HUDEP-2 (cell line): ENCODE measurements at regions not wholly inside any gene's neighbourhood (a gene's known extent, or its start where the extent isn't known, plus 50 kb on each side); places are given as distances from the start of the nearest gene placed in this dataset.
"Not testable (repeated sequence)": the region's sequence is repeated elsewhere in the genome, so short reads cannot be mapped to it uniquely, and the experiment has no call there.

Source experiments
- DNase-seq, 76 experiments: peaks; one replicate each; lab custom pipeline; 2025; ENCODE audit not compliant: unreplicated experiment in 76 of 76; lab: John Stamatoyannopoulos, UW

DNA sequence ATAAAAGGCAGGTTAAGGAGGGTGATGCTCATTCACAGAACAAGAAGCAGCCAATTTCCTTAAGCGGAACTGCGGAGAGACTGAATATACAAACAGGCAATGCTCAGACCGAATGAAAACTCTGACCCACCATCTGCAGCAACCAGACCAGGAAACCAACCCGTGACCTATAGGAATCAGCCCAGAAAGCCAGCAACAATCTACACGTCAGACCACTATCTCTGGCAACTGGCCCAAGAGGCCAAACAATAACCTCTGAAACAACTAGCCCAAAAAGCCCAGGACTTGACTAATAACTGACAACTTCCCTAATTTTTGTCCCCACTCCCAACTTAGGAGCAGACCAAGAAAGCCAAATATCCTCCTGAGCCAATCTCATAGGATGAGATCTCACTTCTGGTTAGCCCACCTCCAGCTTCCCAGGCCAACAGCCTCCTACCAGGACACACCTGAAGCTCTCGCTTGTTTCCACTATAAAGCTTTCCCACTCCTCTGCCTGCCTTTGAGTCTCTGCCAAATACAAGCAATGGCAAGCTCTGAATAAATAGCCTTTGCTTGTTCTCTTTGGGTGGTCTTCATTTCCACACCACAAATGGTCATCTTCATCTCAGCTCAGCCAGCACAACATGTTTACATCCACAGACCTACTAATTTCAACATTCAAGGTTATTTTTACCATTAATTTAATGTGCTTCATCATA lies 168.5 kb downstream of the HSD17B3 start:
- no peak for DNase-seq

DNA sequence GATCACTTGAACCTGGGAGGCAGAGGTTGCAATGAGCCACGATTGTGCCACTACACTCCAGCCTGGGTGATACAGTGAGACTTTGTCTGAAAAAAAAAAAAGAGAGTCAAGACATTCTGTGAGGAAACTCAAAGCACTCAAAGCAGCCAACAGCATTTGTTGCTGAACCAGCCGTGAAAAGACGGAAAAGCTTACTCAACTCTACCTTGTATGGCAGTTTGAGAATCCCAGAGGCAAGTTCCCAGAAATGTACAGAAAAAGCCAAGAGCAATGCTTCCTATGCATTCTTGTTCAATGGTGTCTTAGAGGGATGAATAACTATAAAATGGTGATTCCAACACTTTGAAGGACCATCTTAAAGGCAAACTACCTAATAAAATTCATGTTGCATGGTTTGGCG lies 170.2 kb downstream of the HSD17B3 start:
- DNase-seq = no peak

DNA sequence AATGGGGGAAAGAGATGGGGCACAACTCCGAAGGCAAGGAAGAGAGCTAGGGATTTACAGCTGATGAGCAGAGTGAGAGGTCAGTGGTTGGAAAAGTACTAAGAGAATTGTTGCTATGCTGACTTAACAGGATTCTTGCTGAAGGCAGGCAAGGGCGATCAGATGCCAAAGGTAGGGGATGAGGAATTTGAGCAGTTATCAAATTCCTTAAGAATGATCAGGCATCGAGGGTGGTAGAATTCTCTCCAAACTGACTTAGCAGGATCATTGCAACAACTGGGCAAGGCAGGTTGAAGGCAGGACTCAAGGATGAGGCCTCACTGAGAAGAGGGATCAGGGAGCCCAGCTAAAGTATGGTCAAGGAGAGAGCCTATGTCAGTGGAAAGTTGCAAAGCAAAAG lies 171.0 kb downstream of the HSD17B3 start:
- no peak for DNase-seq

DNA sequence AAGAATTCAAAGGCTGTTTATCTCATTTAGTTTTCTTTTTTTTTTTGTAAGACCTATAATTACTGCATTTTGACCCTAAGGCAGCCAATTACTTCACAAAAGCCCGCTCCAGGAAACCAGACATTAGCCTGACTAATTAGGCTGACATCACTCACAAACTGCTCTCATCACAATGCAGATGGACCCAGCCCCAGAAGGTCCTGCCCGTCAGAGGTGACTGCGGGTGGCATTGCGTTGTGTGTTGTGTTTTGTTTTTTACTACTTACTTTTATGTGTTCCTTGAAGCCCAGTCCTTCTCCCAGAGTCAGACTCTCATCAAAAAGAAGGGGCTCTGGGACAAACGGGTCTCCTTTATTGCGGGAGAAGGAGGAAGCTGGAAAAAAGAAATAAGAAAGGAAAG lies 172.2 kb downstream of the HSD17B3 start:
- no peak for DNase-seq

DNA sequence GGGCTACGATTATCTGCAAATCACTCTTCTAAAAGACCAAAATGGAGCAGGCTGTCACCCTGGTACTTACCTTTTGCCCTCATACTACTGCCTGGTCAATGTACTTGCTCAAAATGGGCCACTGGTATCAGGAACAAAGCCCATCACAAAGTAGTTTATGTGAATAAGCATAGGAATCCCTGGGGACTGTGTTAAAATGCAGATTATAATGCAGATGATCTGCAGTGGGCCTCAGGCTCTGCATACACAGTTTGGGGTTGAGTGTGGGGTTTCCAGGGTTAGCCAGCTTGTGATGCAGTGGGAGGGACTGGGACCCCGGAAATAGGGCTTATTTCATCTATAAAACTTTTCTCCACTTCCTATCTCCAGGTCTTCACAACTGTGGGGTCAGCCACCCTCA lies 173.1 kb downstream of the HSD17B3 start:
- no peak for DNase-seq

DNA sequence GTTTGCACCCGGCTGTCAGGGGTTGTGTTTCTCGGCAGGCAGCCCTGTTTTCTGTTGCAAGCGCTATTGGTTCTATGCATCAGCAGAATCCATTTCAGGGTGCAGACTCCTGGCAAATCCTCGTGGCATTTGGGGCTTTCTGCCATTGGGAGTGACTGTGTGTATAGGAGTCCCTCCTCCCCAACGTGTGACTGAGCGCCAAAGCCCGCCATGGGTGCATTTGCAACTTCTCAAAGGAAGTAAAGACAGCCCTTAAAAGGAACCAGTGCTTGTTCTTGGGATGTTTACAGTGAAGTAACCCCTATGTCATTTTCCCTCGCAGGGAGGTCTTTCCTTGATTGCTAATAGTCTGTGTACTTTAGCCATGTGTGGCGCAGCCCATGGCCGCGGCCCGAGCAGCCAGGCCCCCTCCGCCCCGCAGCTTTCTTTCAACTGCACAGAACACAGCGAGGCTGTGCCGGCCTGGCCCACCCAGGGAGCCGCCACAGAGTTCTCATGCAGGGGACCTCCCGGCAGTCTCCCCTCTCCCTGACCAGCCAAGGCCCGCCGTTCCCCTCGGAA lies 175.6 kb downstream of the HSD17B3 start:
- no peak for DNase-seq

DNA sequence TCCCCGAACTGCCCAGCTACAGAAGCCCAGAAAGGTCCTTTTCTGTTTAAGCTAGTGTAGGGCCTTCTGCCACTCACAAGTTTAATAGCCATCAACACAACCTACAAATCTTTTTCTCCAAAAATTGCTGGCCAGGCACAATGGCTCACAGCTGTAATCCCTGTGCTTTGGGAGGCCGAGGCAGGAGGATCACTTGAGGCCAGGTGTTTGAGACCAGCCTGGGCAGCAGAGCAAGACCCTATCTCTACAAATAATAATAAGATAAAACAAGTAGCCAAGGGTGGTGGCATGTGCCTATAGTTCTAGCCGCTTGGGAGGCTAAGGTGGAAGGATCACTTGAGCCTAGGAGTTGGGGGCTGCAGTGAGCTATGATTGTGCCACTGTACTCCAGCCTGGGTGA lies 176.4 kb downstream of the HSD17B3 start:
- DNase-seq = no peak

DNA sequence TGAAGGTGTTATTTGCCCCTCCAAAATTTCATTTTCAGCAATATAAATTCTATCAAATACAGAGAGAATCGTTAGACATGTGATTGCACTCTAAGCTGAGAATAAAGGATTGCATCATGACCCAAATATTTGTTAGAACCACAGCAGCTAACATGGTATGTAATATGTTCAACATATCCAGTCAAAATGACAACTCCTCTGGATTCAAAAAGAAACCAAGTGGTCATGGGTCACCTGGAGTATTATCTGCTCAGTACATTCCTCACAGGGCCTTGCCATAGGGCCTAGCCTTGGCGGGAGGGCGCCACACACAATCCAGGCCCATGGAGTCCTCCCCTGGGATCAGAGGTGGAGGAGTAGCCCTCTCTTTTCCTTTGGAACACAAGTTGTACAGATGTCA lies 179.2 kb downstream of the HSD17B3 start:
- no peak for DNase-seq

DNA sequence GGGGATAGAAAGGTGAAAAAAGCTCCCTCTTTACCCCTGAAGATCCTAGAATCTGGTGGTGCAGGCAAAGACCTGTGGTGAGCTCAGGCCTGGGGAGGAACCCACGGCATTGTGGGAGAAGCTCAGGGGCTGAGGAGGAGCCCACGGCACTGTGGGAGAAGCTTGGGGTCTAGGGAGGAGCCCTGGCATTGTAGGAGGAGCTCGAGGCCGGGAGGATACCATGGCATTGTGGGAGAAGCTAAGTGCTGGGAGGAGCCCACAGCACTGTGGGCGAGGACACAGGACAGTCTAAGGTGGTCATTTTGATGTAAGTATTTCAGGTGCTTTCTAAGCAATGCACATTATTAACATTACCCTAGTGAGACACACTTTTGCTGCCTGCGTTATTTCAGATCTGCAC lies 179.7 kb downstream of the HSD17B3 start:
- no peak for DNase-seq

DNA sequence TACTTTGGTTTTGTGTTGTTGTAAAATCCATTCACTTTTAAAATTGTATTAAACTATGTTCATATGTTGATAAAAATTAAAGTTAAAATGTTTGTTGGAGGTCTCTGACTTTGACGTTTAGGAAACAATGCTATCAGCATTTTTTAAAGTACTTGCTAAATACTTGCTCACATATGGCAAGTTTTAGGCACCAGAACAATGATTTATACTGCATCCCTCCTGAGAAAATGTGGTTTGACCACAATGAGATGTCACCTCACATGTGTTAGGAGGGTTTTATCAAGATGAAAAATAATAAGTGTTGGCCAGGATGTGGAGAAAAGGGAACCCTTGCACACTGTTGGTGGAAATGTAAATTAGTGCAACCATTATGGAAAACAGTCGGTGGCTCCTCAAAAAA lies 180.8 kb downstream of the HSD17B3 start:
- DNase-seq = no peak

DNA sequence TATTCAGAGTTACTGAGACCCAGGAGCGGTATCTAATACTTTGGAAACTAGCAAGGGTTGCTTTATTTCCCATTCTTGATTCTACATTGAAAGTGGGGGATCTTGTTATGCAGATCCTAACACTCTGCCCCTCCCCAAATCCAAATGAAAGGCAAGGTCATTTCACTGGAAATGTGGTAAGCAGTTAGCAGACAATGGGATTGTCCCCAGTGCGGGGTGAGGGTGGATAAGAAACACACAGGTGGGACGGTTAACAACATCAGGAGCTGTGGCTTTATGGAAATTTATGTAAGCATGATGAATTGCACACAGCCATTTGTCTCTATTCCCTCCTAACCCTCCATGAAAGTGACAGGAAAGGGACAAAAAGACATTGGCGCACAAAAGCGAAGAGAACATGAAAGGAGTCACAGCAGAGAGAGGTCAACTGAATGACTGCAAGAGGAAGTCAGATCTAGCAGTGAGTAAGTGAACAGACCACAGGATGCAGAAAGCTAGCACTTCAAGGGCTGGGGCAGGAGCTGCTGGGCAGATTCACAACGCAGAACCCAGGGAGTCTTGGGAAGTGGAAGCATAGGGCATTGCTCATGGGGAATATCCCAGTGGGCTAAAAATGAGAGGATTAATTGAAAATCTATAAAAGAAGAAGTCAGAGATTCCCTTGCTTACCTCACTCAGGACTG lies 184.4 kb downstream of the HSD17B3 start:
- no peak for DNase-seq

DNA sequence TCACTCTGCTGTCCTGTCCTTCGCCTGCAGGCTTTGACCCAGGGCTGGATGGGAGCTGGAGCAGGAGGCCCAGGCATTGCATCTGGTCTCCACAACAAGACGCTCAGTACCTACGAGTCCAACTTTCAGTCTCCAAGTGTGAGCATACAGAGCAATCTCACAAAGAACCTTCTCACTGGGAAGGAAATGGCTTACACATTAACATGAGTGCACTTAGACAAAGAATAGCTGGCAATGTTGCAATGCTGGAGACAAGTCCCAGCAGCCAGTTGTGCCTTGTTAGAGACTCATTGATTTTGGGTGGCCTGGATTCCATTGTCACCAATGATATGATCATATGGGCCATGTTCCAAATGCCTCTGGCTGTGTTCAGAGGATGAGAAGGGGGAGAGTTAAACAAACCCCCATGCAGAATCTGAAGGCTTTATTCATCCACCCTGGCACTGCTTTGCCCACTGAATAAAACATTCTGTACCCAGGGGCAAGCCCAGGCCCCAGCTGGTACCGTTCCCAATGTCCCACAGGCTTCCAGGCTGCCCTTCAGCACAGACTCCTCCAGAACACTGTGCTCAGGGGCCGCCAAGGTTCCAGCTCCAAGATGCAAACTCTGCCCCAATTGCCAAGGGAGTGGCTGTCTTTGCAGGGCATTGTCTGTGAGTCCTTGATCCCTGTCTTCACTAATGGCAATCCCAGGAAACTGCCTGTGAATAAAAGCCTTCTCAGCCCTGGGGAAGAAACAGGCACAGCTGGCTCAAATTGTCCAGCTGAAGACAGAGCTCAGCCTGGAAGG lies 185.5 kb downstream of the HSD17B3 start:
- no peak for DNase-seq

DNA sequence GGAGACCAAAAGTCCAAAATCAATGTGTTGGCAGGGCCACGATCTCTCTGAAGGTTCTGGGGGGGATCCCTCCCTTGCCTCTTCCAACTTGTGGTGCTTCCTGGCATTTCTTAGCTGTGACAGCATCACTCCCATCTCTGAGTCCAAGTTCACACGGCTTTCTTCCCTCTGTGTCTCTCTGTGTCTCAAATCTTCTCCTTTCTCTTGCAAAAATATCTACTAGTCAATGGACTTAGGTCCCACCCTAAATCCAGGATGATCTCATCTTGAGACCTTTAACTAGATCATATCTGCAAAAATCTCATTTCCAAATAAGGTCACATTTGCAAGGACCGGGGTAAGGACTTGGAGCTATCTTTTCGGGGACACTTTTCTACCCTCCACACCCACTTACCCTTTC lies 186.1 kb downstream of the HSD17B3 start:
- no peak for DNase-seq

DNA sequence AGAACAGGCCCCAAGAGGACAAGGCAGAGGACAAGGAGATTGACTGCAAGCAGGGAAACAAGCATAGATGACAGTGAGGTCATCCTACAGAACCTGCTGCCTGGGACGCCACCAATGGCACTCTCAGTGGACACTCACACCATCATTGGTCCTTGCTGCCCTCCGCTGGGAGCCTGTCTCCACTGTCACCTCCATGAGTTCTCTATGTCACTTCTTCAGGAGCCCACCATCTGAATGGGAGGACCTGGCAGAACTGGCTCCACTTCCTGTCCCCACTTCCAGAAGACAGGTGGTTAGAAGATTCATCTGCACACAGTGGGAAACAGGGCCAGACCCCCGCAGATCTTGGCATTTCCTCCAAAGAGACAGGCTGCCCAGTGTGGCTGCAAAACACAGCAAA lies 188.9 kb downstream of the HSD17B3 start:
- DNase-seq = no peak

DNA sequence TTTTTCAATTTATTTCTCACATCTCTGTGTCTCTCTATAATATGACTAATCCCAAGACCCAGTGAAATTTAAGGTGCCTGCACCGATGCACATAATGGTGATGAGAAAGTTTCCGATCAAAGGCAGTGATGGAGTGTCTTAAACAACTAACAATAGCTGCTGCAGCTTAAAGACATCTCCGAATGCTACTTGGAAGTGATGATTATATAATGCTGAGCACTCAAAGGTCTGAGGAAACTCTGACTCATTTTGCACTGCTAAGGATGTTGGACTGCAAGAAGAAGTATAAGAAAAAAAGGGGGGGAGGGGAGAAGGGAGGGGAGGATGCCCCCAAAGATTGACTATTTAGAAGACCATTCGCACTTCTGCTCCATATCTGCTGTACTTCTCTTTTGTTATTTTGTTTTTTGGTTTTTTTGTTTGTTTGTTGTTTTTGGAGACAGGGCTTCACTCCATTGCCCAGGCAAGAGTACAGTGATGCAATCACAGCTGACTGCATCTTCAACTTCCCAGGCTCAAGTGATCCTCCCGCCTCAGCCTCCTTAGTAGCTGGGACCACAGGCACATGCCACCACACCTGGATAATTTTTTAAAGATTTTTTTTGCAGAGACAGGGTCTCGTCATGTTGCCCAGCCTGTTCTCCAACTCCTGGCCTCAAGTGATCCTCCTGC lies 192.2 kb downstream of the HSD17B3 start:
- DNase-seq = no peak

DNA sequence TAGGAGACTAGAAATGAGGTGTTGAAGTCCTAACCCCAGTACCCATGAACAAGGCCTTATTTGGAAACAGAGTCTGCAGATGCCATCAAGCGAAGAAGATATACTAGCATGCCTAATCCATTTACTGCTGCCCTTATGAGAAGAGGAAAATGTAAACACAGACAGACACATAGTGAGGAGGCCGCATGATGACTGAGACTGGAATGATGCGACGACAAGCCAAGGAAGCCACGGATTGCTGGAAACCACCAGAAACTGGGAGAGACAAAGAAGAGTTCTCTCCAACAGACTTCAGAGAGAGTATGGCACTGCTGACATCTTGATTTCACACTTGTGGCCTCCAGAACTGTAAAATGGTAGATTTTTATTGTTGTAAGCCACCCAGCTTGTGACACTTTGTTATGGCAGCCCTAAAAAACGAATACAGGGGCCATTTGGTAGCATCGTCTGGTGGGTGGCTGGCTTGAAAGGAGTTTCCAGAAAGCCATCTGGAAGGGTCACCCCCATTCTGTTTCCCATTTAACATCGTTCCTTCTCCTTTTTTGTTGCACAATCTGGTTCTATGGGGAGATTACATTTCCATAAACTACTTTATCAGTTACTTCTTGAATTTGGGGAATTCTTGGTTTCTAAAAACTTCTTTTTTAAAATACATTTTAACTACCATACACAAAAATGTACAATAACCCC lies 193.1 kb downstream of the HSD17B3 start:
- DNase-seq = no peak

DNA sequence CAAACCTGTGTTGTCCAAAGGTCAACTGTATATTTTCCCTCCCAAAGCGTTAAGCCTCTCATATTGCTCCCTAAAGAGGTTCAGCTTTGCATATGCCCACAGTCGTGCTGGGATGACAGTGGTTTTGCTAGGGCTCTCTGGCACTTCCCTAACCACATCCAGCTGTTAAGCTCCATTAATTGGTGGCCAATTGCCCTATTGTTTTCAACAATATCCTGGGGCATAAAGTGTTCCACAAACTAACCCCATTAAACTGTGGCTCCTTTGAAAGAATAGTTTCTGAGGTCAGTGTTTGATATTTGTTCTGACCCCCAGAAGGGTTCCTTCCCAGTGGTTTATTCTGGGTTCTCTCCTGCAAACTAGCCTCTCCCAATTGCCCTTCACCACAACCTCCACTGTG lies 194.5 kb downstream of the HSD17B3 start:
- no peak for DNase-seq

DNA sequence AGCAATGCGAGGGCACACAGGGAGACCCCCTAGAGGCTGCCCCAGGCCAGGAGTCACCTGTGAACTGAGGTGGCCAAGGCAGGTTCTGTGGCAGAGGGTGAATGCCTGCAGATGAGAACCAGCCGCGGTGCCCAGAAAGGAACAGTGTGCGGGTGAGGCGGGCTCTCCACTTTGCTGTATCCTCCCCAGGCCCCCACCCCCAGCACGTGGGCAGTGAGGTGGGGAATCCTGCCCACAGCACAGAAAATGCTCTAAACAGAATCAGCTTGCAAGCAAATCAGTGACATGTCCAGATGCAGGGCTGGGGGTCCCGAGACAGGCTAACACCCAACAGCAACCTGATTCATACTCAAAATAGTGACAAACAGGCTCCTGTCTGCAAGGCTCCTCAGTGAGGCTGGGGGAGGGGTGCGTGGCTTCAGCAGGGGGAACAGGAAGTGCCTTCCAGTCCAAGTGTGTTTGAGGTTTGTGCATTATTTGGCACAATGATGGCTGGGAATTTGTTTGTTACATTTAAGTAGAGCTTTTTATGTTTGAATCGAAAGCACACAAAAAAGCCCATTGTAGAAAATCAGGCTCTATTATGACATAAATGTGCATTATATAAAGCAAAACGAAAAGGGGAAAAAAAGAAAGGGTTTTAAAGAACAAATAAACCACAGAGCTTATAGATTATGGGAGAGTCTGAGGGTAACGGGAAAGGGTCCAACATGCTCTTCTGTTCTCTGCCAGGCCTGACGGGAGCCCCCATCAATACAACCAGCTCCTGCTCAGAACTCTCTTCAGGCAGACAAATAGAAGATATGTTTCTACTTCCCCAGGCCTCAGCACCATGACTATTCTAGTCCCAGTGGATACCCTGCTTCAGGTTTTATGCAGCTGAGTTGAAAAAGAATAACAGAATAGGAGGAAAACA lies 201.3 kb downstream of the HSD17B3 start:
- no peak for DNase-seq

DNA sequence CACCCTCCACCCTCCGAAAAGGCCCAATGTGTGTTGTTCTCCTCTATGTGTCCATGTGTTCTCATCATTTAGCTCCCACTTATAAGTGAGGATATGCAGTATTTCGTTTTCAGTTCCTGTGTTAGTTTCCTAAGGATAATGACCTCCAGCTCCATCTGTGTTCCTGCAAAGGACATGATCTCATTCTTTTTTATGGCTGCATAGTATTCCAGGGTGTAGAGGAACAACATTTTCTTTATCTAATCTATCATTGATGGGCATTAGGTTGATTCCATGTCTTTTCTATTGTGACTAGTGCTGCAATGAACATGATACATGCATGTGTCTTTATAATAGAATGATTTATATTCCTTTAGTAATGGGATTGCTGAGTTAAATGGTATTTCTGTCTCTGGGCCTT lies 211.3 kb downstream of the HSD17B3 start:
- DNase-seq = not testable (repeated sequence)
